ENCODE measurements at regions not wholly inside any gene's neighbourhood (a gene's known extent, or its start where the extent isn't known, plus 50 kb on each side); places are given as distances from the start of the nearest gene placed in this dataset.

DNA sequence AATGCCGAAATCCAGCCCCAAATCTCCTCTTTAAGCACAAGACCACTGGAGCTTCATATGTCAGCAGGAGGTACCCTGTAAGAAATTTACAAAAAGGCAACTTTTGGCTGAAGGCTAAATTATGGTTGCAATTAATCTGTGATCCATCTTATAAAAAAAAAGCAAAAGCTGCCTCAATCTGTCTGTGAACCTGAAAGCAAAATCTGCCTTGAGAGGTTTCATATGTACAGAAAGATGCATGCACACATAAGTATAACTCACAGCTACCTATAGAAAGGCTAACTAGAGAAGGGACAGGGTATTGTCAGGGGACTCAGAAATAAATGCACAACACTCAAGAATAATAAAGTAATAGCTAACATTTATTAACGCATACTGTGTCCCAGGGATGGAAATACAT lies 964.2 kb upstream of the ADGRL2 start:
- no peak for DNase-seq (ENCODE audit: low read depth)
- no peak overlapping the region for H3K4me3 ChIP-seq (ENCODE audit: low read length)
- TF ChIP-seq, protein P1, sequence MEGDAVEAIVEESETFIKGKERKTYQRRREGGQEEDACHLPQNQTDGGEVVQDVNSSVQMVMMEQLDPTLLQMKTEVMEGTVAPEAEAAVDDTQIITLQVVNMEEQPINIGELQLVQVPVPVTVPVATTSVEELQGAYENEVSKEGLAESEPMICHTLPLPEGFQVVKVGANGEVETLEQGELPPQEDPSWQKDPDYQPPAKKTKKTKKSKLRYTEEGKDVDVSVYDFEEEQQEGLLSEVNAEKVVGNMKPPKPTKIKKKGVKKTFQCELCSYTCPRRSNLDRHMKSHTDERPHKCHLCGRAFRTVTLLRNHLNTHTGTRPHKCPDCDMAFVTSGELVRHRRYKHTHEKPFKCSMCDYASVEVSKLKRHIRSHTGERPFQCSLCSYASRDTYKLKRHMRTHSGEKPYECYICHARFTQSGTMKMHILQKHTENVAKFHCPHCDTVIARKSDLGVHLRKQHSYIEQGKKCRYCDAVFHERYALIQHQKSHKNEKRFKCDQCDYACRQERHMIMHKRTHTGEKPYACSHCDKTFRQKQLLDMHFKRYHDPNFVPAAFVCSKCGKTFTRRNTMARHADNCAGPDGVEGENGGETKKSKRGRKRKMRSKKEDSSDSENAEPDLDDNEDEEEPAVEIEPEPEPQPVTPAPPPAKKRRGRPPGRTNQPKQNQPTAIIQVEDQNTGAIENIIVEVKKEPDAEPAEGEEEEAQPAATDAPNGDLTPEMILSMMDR (conservative IDR thresholded peaks at IDR 0.05; ENCODE audit: low read depth, low read length): no peak

DNA sequence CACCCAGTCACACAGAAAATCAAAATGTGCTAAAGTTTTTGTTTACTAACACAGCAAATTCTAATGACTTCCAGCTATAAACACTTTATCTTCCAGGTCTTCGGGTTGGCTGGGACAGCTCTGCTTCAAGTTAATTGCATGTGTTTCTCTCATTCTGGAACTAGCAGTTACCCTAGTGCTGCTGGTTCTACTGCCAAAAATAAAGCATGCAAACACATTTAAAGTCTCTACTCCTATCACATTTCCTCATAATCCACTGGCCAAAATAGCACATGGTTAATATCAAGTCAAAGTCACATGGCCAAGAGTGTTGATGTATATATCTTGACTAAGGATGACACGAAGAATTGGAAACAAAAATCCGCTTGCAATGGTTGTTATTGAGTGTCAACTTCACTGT lies 973.1 kb upstream of the ADGRL2 start:
- DNase-seq (ENCODE audit: low read depth): no peak
- TF ChIP-seq, protein P1 (conservative IDR thresholded peaks at IDR 0.05; ENCODE audit: low read depth, low read length): no peak
- no peak overlapping the region for H3K4me3 ChIP-seq (ENCODE audit: low read length)

DNA sequence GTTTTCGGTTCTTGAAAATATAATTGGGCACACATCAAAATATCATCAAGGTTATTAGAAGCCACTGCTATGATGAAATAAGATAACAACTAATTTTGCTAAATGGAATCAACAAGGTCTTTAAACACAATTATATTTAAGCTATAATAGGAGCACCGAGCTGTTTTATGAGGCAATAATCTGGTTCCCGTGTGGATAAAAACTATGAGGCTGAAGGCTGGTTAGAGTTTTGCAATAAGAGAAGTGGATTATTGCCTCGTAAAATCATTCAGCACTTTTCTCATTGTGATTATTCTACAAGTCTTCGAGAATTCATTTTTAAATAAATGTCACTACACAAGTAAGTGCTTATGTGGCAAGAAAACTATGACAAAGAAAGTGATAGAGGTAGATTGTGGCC lies 975.7 kb upstream of the ADGRL2 start:
- DNase-seq (ENCODE audit: low read depth): no peak
- TF ChIP-seq, protein P1 (conservative IDR thresholded peaks at IDR 0.05; ENCODE audit: low read depth, low read length): no peak
- H3K4me3 ChIP-seq (ENCODE audit: low read length): no peak overlapping the region

DNA sequence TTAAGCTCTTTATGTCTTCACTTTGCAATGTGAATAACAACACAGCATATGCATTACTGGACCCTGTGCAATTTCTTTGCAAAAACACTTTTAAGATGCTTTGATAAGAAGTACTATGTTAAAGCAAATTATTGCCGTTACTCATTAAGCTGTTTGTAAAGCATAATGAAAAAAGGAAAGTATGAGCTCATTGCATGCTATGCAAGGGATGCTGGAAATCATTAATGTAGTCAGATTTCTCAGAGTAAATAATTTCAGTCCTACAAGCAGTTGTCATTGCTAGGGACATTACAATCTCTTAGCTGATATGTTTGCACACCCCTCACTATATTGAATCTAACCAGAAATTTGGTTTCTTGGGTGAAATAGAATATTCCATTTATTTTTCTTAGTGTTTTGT lies 982.5 kb upstream of the ADGRL2 start:
- TF ChIP-seq, protein P1 (conservative IDR thresholded peaks at IDR 0.05; ENCODE audit: low read depth, low read length): no peak
- DNase-seq (ENCODE audit: low read depth): no peak
- H3K4me3 ChIP-seq (ENCODE audit: low read length): no peak overlapping the region

DNA sequence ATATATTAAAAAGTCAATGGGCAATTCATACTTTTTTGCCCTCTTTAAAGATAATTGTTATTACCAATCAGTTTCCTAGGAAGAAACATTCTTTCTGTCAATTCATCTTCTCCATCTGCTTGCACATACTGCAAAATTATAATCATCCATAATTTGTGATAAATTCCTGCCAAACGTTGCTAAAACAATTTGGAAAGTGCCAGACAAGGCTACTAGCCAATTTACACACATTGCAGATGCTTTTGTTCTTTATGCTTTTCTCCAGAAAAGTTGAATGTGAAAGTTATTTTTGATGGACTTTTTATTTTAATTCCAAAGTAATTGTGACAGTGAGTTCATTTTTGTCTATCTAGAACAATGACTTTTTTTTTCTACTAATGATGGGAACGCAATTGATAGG lies 992.8 kb upstream of the ADGRL2 start:
- no peak overlapping the region for H3K4me3 ChIP-seq (ENCODE audit: low read length)
- TF ChIP-seq, protein P1 (conservative IDR thresholded peaks at IDR 0.05; ENCODE audit: low read depth, low read length): no peak
- DNase-seq (ENCODE audit: low read depth): no peak

DNA sequence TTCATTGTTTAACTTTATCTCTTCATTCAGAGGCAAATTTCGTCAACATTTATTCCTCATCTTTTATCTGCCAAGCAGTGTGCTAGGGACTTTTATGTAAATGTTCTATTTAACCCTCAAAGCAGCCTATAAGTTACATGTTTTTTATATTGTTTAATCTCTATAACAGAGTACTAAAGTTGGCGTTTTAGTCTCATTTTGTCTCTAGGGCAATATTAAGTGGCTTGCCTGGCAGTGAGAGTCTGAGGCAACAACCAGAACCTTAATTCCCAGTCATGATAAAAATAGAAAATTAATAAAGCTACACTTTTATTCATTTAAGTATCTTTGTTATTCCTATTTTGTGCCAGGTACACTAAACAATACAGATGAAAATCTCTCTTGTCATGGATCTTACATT lies 994.3 kb upstream of the ADGRL2 start:
- H3K4me3 ChIP-seq (ENCODE audit: low read length): no peak overlapping the region
- TF ChIP-seq, protein P1 (conservative IDR thresholded peaks at IDR 0.05; ENCODE audit: low read depth, low read length): no peak
- no peak for DNase-seq (ENCODE audit: low read depth)

DNA sequence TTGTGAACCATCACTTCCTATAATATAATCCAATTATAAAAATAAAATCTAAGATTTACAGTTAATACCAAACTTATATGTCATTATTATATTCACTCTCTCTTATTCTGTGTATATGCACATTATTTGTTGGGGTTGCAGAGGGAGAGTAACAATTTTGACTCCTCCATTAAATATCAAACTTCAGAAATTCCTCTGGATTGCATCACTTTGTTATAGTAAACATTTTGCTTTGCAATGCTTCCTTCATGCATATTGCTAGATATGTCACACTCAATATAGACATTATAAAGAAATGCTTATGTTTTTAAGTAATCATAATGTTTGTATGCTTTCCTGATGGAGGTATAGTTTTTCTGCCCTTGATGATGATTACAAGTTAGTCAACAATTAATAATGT lies 999.0 kb upstream of the ADGRL2 start:
- DNase-seq (ENCODE audit: low read depth): no peak
- no peak overlapping the region for H3K4me3 ChIP-seq (ENCODE audit: low read length)
- TF ChIP-seq, protein P1 (conservative IDR thresholded peaks at IDR 0.05; ENCODE audit: low read depth, low read length): no peak
